COLO668 (cell line): ENCODE measurements at regions not wholly inside any gene's neighbourhood (a gene's known extent, or its start where the extent isn't known, plus 50 kb on each side); places are given as distances from the start of the nearest gene placed in this dataset.
"Not testable (repeated sequence)": the region's sequence is repeated elsewhere in the genome, so short reads cannot be mapped to it uniquely, and the experiment has no call there.

Experiments used
- DNase-seq: peaks from one replicate; lab custom pipeline; 2025; ENCODE audit not compliant: unreplicated experiment; lab: John Stamatoyannopoulos, UW

DNA sequence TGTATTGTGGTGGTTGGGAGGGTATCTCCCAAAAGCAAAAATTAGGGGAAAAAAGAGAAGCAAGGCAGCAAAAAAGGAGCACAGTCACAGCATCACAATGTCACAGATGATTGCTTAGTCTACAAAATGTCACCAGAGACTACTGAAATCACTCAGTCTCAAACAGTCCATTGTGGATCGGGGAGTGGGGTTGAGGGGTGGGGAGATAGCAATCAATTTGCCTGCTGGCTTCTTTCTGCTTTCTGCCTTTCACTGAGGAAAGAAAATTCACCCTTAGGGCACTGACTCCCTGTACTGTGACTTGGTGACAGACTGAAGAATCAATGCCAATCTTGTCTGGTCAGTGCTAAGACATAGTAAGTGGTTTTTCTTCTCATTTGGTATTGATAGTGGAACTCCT lies 2127.1 kb upstream of the PCDH20 start:
- DNase-seq = no peak

DNA sequence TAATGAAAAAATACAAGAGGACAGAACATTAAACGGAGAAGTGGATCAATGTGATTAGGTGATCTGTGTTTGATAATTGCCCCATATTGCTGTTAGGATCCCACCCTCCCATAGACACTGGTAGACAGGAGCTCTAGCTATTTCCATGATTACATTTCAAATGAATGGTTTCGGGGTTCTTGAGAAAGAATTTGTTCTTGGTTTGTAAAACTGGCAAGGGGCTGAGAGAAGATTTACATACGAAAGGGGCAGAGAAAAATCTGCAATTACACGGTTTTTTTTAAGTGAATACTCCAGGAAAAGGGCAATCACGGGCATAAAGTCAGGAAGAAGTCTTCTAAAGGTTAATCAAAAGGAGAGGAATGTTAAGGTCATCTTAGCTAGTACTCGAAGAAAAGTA lies 2125.7 kb upstream of the PCDH20 start:
- no peak for DNase-seq

- DNase-seq = no peak
Measured at GRCh38 chr13:63540061-63540460, 2124.4 kb upstream of the PCDH20 start.

GRCh38 chr13:63517371-63517770 lies 2101.7 kb upstream of the PCDH20 start:
- DNase-seq = no peak

DNA sequence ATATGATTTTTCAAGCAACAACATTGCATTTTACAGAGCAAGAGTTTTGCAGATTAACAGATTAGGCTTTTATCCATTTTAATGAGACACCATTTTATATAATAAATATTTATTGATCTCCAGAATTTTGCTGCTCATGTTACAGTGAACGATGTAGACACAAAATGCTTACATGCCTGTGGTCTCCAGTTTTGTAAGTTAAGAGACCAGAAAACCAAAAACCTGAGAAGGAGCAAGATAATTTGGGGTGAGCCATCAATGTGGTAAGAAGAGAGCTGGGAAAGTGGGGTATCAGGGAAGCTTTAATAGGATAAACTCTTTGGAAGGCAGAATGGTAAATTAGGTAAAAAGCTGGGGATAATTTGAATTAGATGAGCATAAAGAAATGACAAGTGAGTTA lies 2100.5 kb upstream of the PCDH20 start:
- no peak for DNase-seq

- no peak for DNase-seq
Measured at GRCh38 chr13:63514886-63515285, 2099.2 kb upstream of the PCDH20 start.

- no peak for DNase-seq
Measured at GRCh38 chr13:63512095-63512494, 2096.4 kb upstream of the PCDH20 start.

GRCh38 chr13:63501702-63502101 lies 2086.1 kb upstream of the PCDH20 start:
- DNase-seq = no peak

DNA sequence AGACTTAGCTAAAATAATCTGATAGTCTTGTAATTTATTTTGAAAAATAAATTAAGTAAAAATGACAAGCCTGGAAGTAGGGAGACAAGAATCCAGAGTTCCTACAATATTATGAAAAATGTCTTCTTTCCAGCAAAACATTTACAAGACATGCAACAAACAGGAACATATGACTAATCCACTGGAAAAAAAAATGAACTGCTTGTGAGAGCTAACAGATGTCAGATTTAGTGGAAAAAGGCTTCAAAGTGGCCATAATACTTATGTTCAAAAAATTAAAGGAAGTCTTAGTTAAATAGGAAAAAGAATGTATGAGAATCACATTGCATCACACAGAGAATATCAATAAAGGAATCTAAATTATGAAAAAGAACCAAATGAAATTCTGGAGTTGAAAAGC lies 2082.0 kb upstream of the PCDH20 start:
- DNase-seq = no peak

DNA sequence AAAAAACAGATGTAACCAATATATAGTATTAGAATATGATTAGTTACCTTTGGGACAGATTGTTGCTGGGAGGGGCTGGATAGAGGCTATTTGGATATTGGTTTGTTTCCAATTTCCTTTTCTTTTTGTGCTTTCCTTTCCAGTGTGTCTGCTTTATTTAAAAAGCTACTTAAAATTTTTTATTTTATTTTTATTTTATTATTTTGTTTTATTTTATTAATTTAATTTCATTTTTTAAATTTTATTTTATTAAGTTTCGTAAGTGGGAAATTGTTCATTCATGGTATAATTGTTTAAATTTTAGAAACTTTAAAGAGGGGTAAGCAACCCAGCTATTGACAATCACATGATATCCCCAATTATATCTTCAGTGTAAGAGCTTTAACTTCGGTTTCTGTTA lies 2077.0 kb upstream of the PCDH20 start:
- no peak for DNase-seq

DNA sequence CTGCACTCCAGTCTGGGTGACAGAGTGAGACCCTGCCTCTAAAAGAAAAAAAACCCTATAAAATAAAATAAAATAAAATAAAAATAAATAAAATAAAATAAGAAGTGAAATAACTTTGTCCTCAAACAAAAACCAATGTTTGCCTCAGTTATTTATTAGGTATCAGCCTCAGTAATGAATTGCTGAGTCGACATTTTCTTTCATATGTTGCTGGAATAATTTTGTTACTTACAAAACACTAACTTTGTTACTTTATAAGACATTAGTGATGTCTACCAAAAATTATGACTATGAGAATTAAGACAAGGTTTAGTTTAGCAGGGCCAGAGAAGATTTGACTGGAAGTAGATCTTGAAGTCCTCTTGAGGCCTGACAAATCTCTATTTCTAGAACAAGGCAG lies 2074.5 kb upstream of the PCDH20 start:
- DNase-seq = no peak

GRCh38 chr13:63481334-63481733 lies 2065.7 kb upstream of the PCDH20 start:
- DNase-seq = no peak

- no peak for DNase-seq
Measured at GRCh38 chr13:63472711-63473110, 2057.1 kb upstream of the PCDH20 start.

- no peak for DNase-seq
Measured at GRCh38 chr13:63463782-63464610, 2048.3 kb upstream of the PCDH20 start.

GRCh38 chr13:63460462-63461090 lies 2044.9 kb upstream of the PCDH20 start:
- no peak for DNase-seq

DNA sequence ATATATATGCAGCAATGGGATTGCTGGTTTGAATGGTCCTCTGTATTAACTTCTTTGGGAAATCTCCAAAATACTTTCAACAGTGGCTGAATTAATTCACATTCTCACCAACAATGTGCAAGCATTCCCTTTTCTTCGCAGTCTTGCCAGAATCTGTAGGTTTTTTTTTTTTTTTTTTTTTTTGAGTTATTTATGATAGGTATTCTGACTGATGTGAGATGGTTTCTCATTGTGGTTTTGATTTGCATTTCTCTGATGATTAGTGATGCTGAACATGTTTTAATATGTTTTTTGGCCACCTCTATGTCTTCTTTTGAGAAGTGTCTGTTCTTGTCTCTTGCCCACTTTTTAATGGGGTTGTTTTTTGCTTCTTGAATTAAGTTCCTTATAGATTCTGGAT lies 2041.5 kb upstream of the PCDH20 start:
- DNase-seq = no peak

GRCh38 chr13:63455938-63456337 lies 2040.3 kb upstream of the PCDH20 start:
- no peak for DNase-seq

DNA sequence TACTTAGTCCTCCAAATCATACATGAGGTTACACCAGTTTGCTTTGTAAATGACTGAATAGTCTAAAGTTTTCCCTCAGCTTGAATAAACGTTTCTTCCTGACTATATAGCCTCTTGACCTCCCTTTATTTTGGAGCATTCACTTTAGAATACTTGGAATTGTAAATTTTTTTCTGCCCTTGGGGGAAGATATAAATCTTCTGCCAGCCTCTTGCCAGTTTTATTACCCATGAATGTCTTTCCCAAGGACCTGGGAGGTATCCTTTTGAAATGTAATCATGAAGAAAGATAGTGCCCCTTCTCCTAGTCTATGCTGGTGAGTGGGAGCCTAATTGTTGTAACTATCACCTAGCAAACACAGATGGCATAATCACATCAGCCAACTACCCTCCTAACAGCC lies 2033.9 kb upstream of the PCDH20 start:
- DNase-seq = no peak

DNA sequence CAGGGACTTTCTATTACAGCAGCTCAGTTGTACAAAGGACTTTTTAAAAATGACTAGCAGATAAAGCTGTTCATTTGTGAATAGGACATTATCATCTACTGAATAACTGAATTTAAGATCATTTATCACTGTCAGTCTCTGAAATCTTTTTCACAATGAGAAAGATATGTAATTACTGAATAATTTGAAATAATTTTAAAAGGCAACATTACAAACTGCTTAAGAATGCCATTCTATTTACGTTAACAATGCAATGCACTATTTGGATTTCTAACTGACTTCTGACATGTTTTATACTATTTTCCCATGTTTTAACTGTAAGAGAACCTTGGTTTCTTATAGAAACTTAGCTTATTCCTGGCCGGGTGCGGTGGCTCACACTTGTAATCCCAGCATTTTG lies 2033.0 kb upstream of the PCDH20 start:
- DNase-seq = no peak

GRCh38 chr13:63446329-63446728 lies 2030.7 kb upstream of the PCDH20 start:
- no peak for DNase-seq

- not testable (repeated sequence) for DNase-seq
Measured at GRCh38 chr13:63444225-63444624, 2028.6 kb upstream of the PCDH20 start.

DNA sequence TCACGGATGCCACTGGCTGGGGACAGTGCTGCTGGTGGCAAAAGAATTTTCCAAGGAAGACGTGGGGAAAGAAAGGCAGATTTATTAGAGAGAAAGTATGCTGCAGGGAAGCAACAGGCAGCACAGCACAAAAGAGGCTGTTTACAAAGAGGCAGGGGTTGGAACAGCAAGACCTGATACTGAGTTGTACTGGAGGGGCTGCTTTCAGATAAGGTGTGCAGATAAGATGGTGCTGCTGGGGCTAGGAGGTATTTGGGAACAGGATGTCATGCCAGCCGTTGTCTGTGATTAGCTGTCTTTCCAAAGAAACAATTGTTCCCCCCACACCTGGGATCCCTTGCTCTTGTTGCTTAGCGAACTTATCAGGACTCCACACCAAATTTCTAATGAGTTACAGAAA lies 2023.3 kb upstream of the PCDH20 start:
- DNase-seq = no peak

DNA sequence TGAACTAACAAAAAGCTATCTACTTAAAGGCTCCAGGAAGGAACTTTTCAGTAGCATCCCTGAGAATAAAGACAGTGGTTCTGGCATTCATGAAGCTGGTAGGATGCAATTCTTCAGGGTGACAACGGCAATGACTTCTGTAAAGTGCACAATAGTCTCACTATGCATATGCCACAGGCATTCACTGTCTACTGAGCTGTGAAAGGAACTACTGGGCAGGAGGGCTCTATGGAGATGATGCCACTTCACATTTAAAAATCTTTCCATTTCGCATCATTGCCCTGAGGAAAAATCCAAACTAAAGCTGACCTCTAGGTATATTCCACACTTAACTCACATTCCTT lies 2020.6 kb upstream of the PCDH20 start:
- no peak for DNase-seq
